GM12878 (cell line): ENCODE measurements at regions not wholly inside any gene's neighbourhood (a gene's known extent, or its start where the extent isn't known, plus 50 kb on each side); places are given as distances from the start of the nearest gene placed in this dataset.

ENCODE experiments used
- ATAC-seq: fragments of 200-7000 bp; cut with Tn5 transposase; 3 replicates; pipeline ENCODE4 v1.9.1; 2020; ENCODE audit warnings: mild to moderate bottlenecking, moderate library complexity
- BruUV-seq: library from RNA; stranded (reverse); fragments of 400-500 nt; replicated peaks from 2 replicates; lab custom pipeline; 2021; lab: Mats Ljungman, UMichigan
- CTCF ChIA-PET: fragments of 300-600 bp; sonication (Branson Sonifier 250); formaldehyde crosslinking; extraction: SDS; loops from one replicate; lab custom pipeline; 2021; ENCODE audit warnings: inconsistent platforms; lab: Yijun Ruan, JAX
- POLR2A ChIA-PET: fragments of 350-600 bp; formaldehyde crosslinking; extraction: SDS; loops from one replicate; lab custom pipeline; 2021; ENCODE audit warnings: inconsistent platforms; lab: Charles Lee
- RAD21 ChIA-PET: fragments of 300-600 bp; sonication (Branson Sonifier 250); formaldehyde crosslinking; loops from one replicate; lab custom pipeline; 2023; ENCODE audit warnings: antibody characterized with exemption; ENCODE audit not compliant: unreplicated experiment; lab: Charles Lee
- SMC1A ChIA-PET: fragments of 300-600 bp; sonication (Branson Sonifier 250); formaldehyde crosslinking; loops from one replicate; lab custom pipeline; 2023; ENCODE audit not compliant: unreplicated experiment, uncharacterized antibody; lab: Charles Lee
- DNase-seq: peaks from one replicate; pipeline ENCODE4 v3.0.0-alpha.2; 2011; ENCODE audit warnings: low read depth, low spot score
- FAIRE-seq: peaks from 3 replicates; lab custom pipeline; 2011; peaks lifted over from hg19 to GRCh38; lab: Jason Lieb, UNC
- H2AFZ ChIP-seq: 2 replicates; pipeline ENCODE4 v1.6.0; 2011; ENCODE audit warnings: low read depth, low read length, control low read depth; ENCODE audit not compliant: control insufficient read depth
- H3K27ac ChIP-seq: 2 replicates; pipeline ENCODE4 v1.5.1; 2011; ENCODE audit warnings: control low read depth; ENCODE audit not compliant: control insufficient read depth, insufficient read depth
- H3K27me3 ChIP-seq, 2 experiments: replicated peaks in 1 of 2; 2 replicates each; pipeline versions ENCODE4 v1.6.0 to v1.6.1; 2011; ENCODE audit warnings: low read length in 1 of 2; ENCODE audit not compliant: control insufficient read depth in 2 of 2, insufficient read depth in 2 of 2
- H3K36me3 ChIP-seq, 2 experiments: 2 replicates each; pipeline ENCODE4 v1.5.1; 2011; ENCODE audit warnings: low read length in 1 of 2; ENCODE audit not compliant: control insufficient read depth in 2 of 2, insufficient read depth in 2 of 2
- H3K4me1 ChIP-seq: 2 replicates; pipeline ENCODE4 v1.6.1; 2011; ENCODE audit warnings: mild to moderate bottlenecking, low read length, moderate library complexity, mixed read lengths; ENCODE audit not compliant: control insufficient read depth, insufficient read depth
- H3K4me2 ChIP-seq: 2 replicates; pipeline ENCODE4 v1.6.0; 2011; ENCODE audit warnings: control low read depth; ENCODE audit not compliant: control insufficient read depth, insufficient read depth
- H3K4me3 ChIP-seq: fragments of 200-600 bp; sonication (generic); 2 replicates; pipeline ENCODE4 v1.5.1; 2016
- H3K79me2 ChIP-seq: 2 replicates; pipeline ENCODE4 v1.6.0; 2011; ENCODE audit warnings: low read length; ENCODE audit not compliant: control insufficient read depth, insufficient read depth
- H3K9ac ChIP-seq: 2 replicates; pipeline ENCODE4 v1.8.0; 2011; ENCODE audit warnings: low read length, control low read depth, mixed read lengths; ENCODE audit not compliant: control insufficient read depth, insufficient read depth
- H3K9me3 ChIP-seq: replicated peaks from 3 replicates; pipeline ENCODE4 v1.5.1; 2011; ENCODE audit warnings: mild to moderate bottlenecking, low read length; ENCODE audit not compliant: control insufficient read depth, insufficient read depth
- H4K20me1 ChIP-seq: 2 replicates; pipeline ENCODE4 v1.6.0; 2011; ENCODE audit not compliant: control insufficient read depth, insufficient read depth
- ATF7 ChIP-seq: fragments of 450-650 bp; IDR thresholded peaks from 2 replicates; pipeline ENCODE4 v1.6.1; 2016; ENCODE audit warnings: low read depth, mild to moderate bottlenecking
- CREM ChIP-seq: IDR thresholded peaks from 2 replicates; pipeline ENCODE4 v1.6.1; 2014; ENCODE audit warnings: antibody characterized with exemption, low read depth
- ESRRA ChIP-seq: IDR thresholded peaks from 2 replicates; pipeline ENCODE4 v1.6.1; 2012; ENCODE audit warnings: mild to moderate bottlenecking, low read length, improper control_type of control experiment
- IKZF1 ChIP-seq: fragments of 450-650 bp; conservative IDR thresholded peaks from 2 replicates; pipeline ENCODE4 v1.6.1; 2017; ENCODE audit warnings: antibody characterized with exemption, mild to moderate bottlenecking
- MEF2B ChIP-seq: fragments of 450-650 bp; IDR thresholded peaks from 2 replicates; pipeline ENCODE4 v1.6.1; 2018; ENCODE audit warnings: mild to moderate bottlenecking, moderate library complexity; ENCODE audit not compliant: partially characterized antibody, poor library complexity, severe bottlenecking
- NFIC ChIP-seq: IDR thresholded peaks from 2 replicates; pipeline ENCODE4 v1.6.1; 2012; ENCODE audit warnings: low read depth, mild to moderate bottlenecking, inconsistent platforms, low read length, moderate library complexity
- PML ChIP-seq: IDR thresholded peaks from 2 replicates; pipeline ENCODE4 v1.6.1; 2012; ENCODE audit warnings: low read length, inconsistent platforms
- RAD21 ChIP-seq: IDR thresholded peaks from 2 replicates; pipeline ENCODE4 v1.6.1; 2011; ENCODE audit warnings: mild to moderate bottlenecking, low read depth, low read length, moderate library complexity; ENCODE audit not compliant: insufficient read depth
- RUNX3 ChIP-seq: IDR thresholded peaks from 2 replicates; pipeline ENCODE4 v1.6.1; 2012; ENCODE audit warnings: low read length, inconsistent platforms
- SMC3 ChIP-seq: IDR thresholded peaks from 2 replicates; pipeline ENCODE4 v1.6.1; 2011; ENCODE audit warnings: low read length, improper control_type of control experiment, borderline replicate concordance
- WGBS: methylation state at CpG from one replicate; pipeline ENCODE4 v1.1.6; 2016; ENCODE audit warnings: low lambda C conversion rate; ENCODE audit not compliant: insufficient replicate concordance, insufficient coverage; ENCODE audit errors: missing lambda C conversion rate; 5-methylcytosine and 5-hydroxymethylcytosine counted together
- in situ Hi-C: fragments of 300-500 bp; cut with MboI; formaldehyde crosslinking; loops from 9 replicates; pipeline ENCODE4 v1.14.3; 2018; ENCODE audit warnings: mixed read lengths
- intact Hi-C: fragments of 100-400 bp; cut with micrococcal nuclease; formaldehyde crosslinking; loops from one replicate; pipeline ENCODE4 v1.14.2; 2022; ENCODE audit not compliant: unreplicated experiment
- TF ChIP-seq, protein P1 (sequence below): IDR thresholded peaks from 2 replicates; pipeline ENCODE4 v1.6.1; 2011; ENCODE audit warnings: low read depth, low read length, improper control_type of control experiment, borderline replicate concordance

DNA sequence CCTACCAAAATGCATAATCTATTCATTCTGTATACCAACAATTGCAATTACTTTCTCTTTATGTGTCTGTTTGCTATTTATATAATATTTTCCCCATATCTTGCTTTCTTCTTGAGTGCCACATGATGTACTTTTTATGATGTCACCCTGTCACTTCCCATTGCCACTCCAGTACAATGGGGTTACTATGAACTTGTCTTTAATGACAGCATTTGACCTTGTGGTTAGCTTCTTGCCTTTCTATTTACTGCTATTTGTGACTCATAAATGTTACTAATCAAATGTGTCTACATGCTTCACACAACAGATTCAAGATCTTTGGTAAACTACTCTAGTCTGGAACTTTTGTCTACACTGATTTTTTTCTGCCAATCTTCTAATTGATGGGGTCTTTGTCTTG, 486.3 kb downstream of the NR4A2 start:
- ATAC-seq (peak; percentile 71), DNase-seq (no peak), FAIRE-seq (no peak)
- Histone ChIP-seq H2AFZ (no peak overlapping the region), H3K4me2 (no peak overlapping the region), H3K9ac (no peak overlapping the region), H3K36me3 (no peaks in the 10 kb centered on the region), H3K27ac (no peak overlapping the region), H3K4me1 (no peaks in the 10 kb centered on the region), H3K9me3 (no peaks in the 10 kb centered on the region), H3K27me3 (no peaks in the 10 kb centered on the region; a peak in 1 of 4 replicates), H3K79me2 (no peaks in the 10 kb centered on the region), H4K20me1 (no peaks in the 10 kb centered on the region), H3K4me3 (no peak overlapping the region)
- CTCF ChIA-PET: interaction anchor here (1.7 kb wide), 1 partner anchor 30 kb away, joined by 5 read pairs; no protein-coding TSS in a partner anchor
- no TSS peak for BruUV-seq
- in situ Hi-C loops: no loop called here
- intact Hi-C loops: no loop called here
- POLR2A ChIA-PET: no interaction called here
- SMC1A ChIA-PET: interaction anchor here (1.1 to 1.5 kb wide), 2 partner anchors 20 to 221 kb away, joined by 3 to 5 read pairs; no protein-coding TSS in a partner anchor
- TF ChIP-seq CREM (0 out of 2 replicates have a peak, but pooled peaks have one; percentile 11), ATF7 (peak; percentile 80), RAD21 (no peak), MEF2B (no peak), RUNX3 (peak; percentile 44; the same call in 1 of the 2 replicates), IKZF1 (no peak), NFIC (peak; percentile 26; the same call in 1 of the 2 replicates)
- TF ChIP-seq, protein P1, sequence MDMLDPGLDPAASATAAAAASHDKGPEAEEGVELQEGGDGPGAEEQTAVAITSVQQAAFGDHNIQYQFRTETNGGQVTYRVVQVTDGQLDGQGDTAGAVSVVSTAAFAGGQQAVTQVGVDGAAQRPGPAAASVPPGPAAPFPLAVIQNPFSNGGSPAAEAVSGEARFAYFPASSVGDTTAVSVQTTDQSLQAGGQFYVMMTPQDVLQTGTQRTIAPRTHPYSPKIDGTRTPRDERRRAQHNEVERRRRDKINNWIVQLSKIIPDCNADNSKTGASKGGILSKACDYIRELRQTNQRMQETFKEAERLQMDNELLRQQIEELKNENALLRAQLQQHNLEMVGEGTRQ: no peak
- RAD21 ChIA-PET: no interaction called here

DNA sequence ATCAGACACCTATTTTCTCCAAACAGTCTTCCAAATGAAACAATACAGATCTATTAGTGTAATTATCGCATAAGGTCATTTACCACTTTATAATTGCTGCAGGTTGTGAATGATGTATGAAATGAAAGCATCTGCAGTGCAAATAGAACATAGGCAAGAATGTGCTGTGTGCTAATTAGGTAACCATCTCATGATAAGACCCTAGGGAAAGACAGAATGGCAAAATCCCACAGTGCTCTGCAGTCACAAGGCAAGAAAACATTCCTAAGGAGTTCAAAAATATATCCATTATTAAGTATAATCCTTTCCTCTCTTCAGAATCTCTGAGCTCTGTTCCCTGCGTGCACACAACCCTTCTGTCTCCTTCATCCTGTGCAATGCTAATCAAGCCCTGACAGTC, 488.1 kb downstream of the NR4A2 start:
- no peak overlapping the region for H3K4me3 ChIP-seq
- H3K36me3 ChIP-seq: no peaks in the 10 kb centered on the region
- ATAC-seq: no peak
- H3K4me2 ChIP-seq: no peak overlapping the region
- H3K79me2 ChIP-seq: no peaks in the 10 kb centered on the region
- no peak for FAIRE-seq
- no TSS peak for BruUV-seq
- TF ChIP-seq ESRRA (no peak), SMC3 (no peak), PML (no peak)
- TF ChIP-seq, all 136 proteins: peak for 0
- SMC1A ChIA-PET: no interaction called here
- H3K27ac ChIP-seq: no peak overlapping the region
- H4K20me1 ChIP-seq: no peaks in the 10 kb centered on the region
- in situ Hi-C loops (no loop called here), intact Hi-C loops (no loop called here)
- WGBS: 15% methylated on average over 2 of the region's 2 CpGs
- no peak for DNase-seq
- H3K27me3 ChIP-seq: no peaks in the 10 kb centered on the region; a peak in 2 of 4 replicates
- no peak overlapping the region for H3K9ac ChIP-seq
- H3K4me1 ChIP-seq: no peaks in the 10 kb centered on the region
- POLR2A ChIA-PET: no interaction called here
- CTCF ChIA-PET: no interaction called here
- H2AFZ ChIP-seq: no peak overlapping the region
- no peaks in the 10 kb centered on the region for H3K9me3 ChIP-seq
- RAD21 ChIA-PET: no interaction called here
